ENCODE measurements at regions not wholly inside any gene's neighbourhood (a gene's known extent, or its start where the extent isn't known, plus 50 kb on each side); places are given as distances from the start of the nearest gene placed in this dataset.
"Not testable (repeated sequence)": the region's sequence is repeated elsewhere in the genome, so short reads cannot be mapped to it uniquely, and the experiment has no call there.

DNA sequence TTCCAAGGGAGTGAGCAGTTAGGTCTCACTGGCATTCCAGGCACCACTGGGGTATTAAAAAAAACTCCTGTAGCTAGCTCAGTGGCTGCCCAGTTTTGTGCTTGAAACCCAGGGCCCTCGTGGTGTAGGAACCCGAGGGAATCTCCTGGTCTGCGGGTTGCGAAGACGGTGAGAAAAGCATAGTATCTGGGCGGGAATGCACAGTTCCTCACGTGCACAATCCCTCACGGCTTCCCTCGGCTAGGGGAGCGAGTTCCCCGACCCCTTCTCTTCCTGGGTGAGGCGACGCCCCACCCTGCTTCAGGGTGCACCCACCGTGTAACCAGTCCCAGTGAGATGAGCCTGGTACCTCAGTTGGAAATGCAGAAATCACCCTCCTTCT lies 50.5 kb upstream of the PGBD5 start:
- ATAC-seq (no peak), DNase-seq (no peak)

DNA sequence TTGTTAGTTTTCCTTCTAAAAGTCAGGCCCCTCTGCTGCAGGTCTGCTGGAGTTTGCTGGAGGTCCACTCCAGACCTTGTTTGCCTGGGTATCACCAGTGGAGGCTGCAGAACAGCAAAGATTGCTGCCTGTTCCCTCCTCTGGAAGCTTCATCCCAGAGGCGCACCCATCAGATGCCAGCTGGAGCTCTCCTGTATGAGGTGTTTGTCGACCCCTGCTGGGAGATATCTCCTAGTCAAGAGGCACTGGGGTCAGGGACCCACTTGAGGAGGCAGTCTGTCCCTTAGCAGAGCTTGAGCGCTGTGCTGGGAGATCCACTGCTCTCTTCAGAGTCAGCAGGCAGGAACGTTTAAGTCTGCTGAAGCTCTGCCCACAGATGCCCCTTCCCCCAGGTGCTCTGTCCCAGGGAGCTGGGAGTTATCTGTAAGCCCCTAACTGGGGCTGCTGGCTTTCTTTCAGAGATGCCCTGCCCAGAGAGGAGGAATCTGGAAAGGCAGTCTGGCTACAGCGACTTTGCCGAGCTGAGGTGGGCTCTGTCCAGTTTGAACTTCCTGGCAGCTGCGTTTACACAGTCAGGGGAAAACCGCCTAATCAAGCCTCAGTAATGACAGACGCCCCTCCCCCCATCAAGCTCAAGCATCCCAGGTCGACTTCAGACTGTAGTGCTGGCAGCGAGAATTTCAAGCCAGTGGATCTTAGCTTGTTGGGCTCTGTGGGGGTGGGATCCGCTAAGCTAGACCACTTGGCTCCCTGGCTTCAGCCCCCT lies 49.9 kb upstream of the PGBD5 start:
- ATAC-seq, DNase-seq: not testable (repeated sequence)

Measured in stimulated activated naive CD8-positive, alpha-beta T cell treated with anti-CD3 and anti-CD28 coated beads, Interleukin-15, Interleukin-2, amounts not matched to agents 100 U/mL and 50 U/mL, for 24 hours (primary cell).